Activated T-cell treated with anti-CD3 and anti-CD28 coated beads, Interleukin-2, amount 50 U/mL, for 72 hours (primary cell): ENCODE measurements at regions not wholly inside any gene's neighbourhood (a gene's known extent, or its start where the extent isn't known, plus 50 kb on each side); places are given as distances from the start of the nearest gene placed in this dataset.
"Not testable (repeated sequence)": the region's sequence is repeated elsewhere in the genome, so short reads cannot be mapped to it uniquely, and the experiment has no call there.

Experiments
- ATAC-seq, 2 donors: fragments of 150-1000 bp; cut with Tn5 transposase; replicated peaks in 1 of 2; 2 replicates each; pipeline ENCODE4 v1.10.0; 2021; ENCODE audit warnings: moderate library complexity in 2 of 2, mild to moderate bottlenecking in 1 of 2
- DNase-seq, 2 donors: peaks; one replicate each; pipeline ENCODE4 v3.0.0; 2021 to 2022; ENCODE audit warnings: mixed read lengths in 1 of 2
- H3K27ac Mint-ChIP-seq: one replicate; pipeline ENCODE4 v1.8.0; 2022; ENCODE audit warnings: mild to moderate bottlenecking, moderate library complexity, mixed read lengths
- H3K27me3 Mint-ChIP-seq: one replicate; pipeline ENCODE4 v1.8.0; 2022; ENCODE audit warnings: low read depth, mixed read lengths
- H3K36me3 Mint-ChIP-seq, 2 donors: one replicate each; pipeline ENCODE4 v1.8.0; 2022; ENCODE audit warnings: mixed read lengths in 2 of 2, mild to moderate bottlenecking in 1 of 2; ENCODE audit not compliant: insufficient read depth in 2 of 2
- H3K4me1 Mint-ChIP-seq: one replicate; pipeline ENCODE4 v1.8.0; 2022; ENCODE audit warnings: low read depth, mixed read lengths
- H3K4me3 Mint-ChIP-seq, 2 donors: one replicate each; pipeline ENCODE4 v1.8.0; 2022; ENCODE audit warnings: mild to moderate bottlenecking in 2 of 2, mixed read lengths in 2 of 2, moderate library complexity in 2 of 2
- H3K9me3 Mint-ChIP-seq, 2 donors: one replicate each; pipeline ENCODE4 v1.8.0; 2022; ENCODE audit warnings: mixed read lengths in 2 of 2

- H3K27me3 Mint-ChIP-seq, H3K36me3 Mint-ChIP-seq, H3K9me3 Mint-ChIP-seq, DNase-seq, H3K4me3 Mint-ChIP-seq, H3K27ac Mint-ChIP-seq: not testable (repeated sequence)
- peak; percentile 42 to 45 for ATAC-seq
- peaks cover 19% of the 10 kb centered on the region for H3K4me1 Mint-ChIP-seq
These were observed 212.3 kb upstream of the LRRC61 start for GRCh38 chr7:150110882-150111281.

- H3K36me3 Mint-ChIP-seq, ATAC-seq, DNase-seq, H3K9me3 Mint-ChIP-seq, H3K27ac Mint-ChIP-seq, H3K4me3 Mint-ChIP-seq, H3K27me3 Mint-ChIP-seq: not testable (repeated sequence)
- H3K4me1 Mint-ChIP-seq = peaks cover 19% of the 10 kb centered on the region
These were observed 211.6 kb upstream of the LRRC61 start for GRCh38 chr7:150111373-150112139.

DNA sequence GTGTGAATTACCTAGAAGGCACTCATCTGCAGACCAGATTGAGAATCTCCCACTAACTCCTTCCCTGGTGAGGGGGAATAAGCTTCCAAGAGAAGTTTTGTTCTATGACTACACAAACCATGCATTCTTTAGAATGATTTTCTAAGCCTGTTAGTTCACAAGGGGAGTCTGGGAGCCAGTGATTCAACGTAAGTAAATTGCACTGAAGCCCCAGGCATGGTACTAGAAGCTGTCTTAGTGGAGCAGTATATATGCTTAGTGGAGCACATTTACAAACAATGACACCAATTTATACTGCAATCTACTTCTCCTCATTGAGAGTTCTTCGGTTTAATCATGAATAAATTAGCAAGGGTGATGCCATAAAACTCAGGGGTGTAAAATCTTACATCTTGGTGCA, 209.9 kb upstream of the LRRC61 start:
- H3K9me3 Mint-ChIP-seq = not testable (repeated sequence)
- H3K4me1 Mint-ChIP-seq = peaks cover 19% of the 10 kb centered on the region

GRCh38 chr7:150114591-150114990, 208.6 kb upstream of the LRRC61 start:
- H3K36me3 Mint-ChIP-seq, H3K9me3 Mint-ChIP-seq, DNase-seq: not testable (repeated sequence)
- H3K4me1 Mint-ChIP-seq = peaks cover 19% of the 10 kb centered on the region
- H3K27ac Mint-ChIP-seq = peak overlapping the region; percentile 44
- H3K27me3 Mint-ChIP-seq = peaks cover 16% of the 10 kb centered on the region
- peak; percentile 64 to 66 for ATAC-seq
- peak overlapping the region in 1 of 2 donors; percentile 29 for H3K4me3 Mint-ChIP-seq

More for the DNA sequence above, 209.9 kb upstream of the LRRC61 start:
- not testable (repeated sequence) for H3K4me3 Mint-ChIP-seq, H3K36me3 Mint-ChIP-seq, H3K27ac Mint-ChIP-seq, ATAC-seq, DNase-seq, H3K27me3 Mint-ChIP-seq

DNA sequence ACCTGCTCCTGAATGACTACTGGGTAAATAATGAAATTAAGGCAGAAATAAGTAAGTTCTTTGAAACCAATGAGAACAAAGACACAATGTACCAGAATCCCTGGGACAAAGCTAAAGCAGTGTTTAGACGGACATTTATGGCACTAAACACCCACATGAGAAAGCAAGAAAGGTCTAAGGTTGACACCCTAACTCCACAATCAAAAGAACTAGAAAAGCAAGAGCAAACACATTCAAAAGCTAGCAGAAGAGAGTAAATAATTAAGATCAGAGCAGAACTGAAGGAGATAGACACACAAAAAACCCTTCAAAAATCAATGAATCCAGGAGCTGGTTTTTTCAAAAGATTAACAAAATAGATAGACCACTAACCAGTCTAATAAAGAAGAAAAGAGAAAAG, 203.2 kb upstream of the LRRC61 start:
- H3K27me3 Mint-ChIP-seq = peaks cover 13% of the 10 kb centered on the region
- DNase-seq, H3K4me3 Mint-ChIP-seq: not testable (repeated sequence)

DNA sequence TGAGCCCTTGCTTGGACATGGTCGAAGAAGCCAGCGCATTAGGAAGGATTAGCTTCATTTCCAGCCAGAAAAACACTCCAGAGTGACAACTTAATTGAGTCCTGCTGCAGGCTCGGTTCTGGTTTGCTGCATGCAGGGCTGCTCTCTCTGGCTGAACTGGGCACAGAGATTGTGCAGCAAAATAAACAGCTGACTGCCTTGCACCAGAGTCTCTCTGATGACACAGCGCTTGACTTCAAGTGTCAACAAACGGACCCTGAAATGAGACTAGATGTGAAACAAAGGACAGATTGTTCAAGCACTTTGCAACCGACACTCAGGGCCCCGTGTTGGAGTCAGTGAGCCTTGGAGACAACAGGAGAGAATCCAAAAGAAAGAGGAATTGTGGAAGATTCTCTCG, 197.3 kb upstream of the LRRC61 start:
- H3K9me3 Mint-ChIP-seq, ATAC-seq, H3K27ac Mint-ChIP-seq, H3K36me3 Mint-ChIP-seq, H3K4me1 Mint-ChIP-seq, H3K4me3 Mint-ChIP-seq, DNase-seq, H3K27me3 Mint-ChIP-seq: not testable (repeated sequence)

More for the DNA sequence above, 203.2 kb upstream of the LRRC61 start:
- H3K36me3 Mint-ChIP-seq, H3K9me3 Mint-ChIP-seq, H3K27ac Mint-ChIP-seq, ATAC-seq, H3K4me1 Mint-ChIP-seq: not testable (repeated sequence)

DNA sequence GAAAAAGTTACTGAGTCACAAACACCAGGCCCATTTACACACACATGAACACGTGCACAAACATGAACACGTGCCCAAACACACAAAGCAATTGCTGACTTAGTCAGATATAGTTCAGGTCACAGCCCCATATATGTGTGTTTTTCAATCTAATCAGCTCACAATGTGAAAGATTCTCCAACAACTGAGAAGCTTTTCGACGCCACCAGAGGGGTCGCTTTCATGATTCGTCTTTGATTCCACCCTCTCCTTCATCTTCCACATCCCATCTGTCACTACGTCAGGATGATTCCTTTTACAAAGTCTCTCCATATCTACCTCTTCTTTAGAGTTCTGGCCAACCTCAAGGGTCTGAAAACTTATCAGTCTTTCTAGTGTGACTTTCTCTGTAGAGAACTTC, 188.7 kb upstream of the LRRC61 start:
- not testable (repeated sequence) for H3K4me3 Mint-ChIP-seq, ATAC-seq, H3K27ac Mint-ChIP-seq, DNase-seq, H3K4me1 Mint-ChIP-seq, H3K9me3 Mint-ChIP-seq, H3K27me3 Mint-ChIP-seq, H3K36me3 Mint-ChIP-seq

- not testable (repeated sequence) for ATAC-seq, H3K9me3 Mint-ChIP-seq, H3K4me3 Mint-ChIP-seq, DNase-seq, H3K4me1 Mint-ChIP-seq, H3K27ac Mint-ChIP-seq, H3K27me3 Mint-ChIP-seq, H3K36me3 Mint-ChIP-seq
These were observed 187.4 kb upstream of the LRRC61 start for GRCh38 chr7:150135620-150136190.

DNA sequence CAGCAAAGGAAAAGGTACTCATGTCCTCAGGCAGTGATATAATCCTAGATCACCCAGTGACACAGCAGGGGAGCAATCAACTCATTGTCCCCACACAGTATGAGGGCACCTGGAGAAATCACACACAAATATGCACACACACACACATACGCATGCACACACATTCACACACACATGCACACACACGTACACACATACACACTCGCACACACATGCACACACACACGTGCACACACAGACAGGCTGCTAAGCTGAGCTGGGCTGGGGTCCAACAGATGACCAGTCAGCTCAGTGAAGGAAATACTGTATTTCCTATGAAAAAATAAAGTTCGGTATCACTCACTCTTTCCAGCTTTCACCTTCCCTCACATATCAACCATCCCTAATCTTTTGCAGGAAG, 183.3 kb upstream of the LRRC61 start:
- H3K36me3 Mint-ChIP-seq, H3K4me3 Mint-ChIP-seq, H3K27me3 Mint-ChIP-seq, DNase-seq, H3K27ac Mint-ChIP-seq, H3K9me3 Mint-ChIP-seq, ATAC-seq, H3K4me1 Mint-ChIP-seq: not testable (repeated sequence)

DNA sequence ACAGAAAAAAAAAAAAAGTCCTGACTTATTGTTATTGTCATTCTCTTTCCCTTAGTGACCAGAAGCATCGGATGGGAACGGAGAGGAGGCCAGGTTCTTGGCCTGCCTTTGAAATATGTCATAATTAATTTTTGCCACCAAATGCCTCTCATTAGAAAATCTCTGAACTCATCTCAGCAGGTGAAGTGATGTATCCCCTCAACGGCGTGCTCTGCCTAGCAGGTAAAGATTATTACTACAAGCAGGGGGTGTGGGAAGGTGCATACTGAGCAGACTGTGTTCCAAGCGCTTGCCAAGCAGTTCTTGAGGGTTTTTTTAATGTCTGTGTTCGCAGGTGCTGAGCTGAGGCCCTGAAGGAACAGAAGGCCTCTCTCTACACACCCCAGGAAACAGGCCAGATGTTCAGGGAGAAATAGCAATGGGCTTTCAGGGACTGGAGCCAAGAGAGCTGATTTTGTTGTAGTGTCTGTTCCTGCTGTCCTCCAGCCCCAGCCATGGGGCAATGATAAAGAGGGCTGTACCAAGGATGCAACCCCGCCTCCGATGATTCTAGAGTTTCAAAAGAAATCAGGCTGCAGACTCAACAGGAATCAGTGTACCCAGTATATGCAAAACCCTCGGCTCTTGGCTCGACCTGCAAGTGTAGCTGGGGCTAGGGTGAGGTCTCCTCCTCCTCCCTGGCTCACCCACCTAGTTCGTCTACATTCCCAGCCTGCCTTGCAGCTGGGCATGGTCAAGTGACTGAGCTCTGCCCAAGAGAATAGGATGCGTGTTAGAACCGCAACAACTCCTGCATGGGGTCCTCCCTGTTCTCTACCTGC, 181.4 kb upstream of the LRRC61 start:
- not testable (repeated sequence) for DNase-seq, H3K27me3 Mint-ChIP-seq, H3K4me1 Mint-ChIP-seq, H3K36me3 Mint-ChIP-seq, H3K27ac Mint-ChIP-seq, ATAC-seq, H3K4me3 Mint-ChIP-seq, H3K9me3 Mint-ChIP-seq

DNA sequence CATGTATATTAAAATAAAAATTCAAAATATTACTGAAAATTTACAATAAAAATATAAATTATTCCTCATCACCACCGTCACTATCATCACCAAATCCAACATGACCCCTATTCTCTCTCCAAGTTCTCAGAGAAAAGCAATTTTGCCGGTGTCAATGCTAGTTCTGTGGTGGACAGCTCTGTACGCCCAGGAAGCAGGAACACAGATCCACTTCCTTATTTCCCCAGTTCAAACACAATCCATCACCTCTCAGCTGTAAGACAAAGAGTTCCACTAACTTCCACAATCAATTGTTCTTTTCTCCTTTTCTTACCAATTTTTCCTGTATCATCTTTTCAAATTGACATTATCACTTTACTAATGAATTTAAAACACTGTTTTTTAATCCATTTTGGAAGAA, 177.0 kb upstream of the LRRC61 start:
- H3K27me3 Mint-ChIP-seq, H3K9me3 Mint-ChIP-seq, ATAC-seq, H3K36me3 Mint-ChIP-seq, H3K4me3 Mint-ChIP-seq, H3K4me1 Mint-ChIP-seq, H3K27ac Mint-ChIP-seq, DNase-seq: not testable (repeated sequence)

- not testable (repeated sequence) for DNase-seq, H3K27me3 Mint-ChIP-seq, ATAC-seq, H3K9me3 Mint-ChIP-seq, H3K4me1 Mint-ChIP-seq, H3K27ac Mint-ChIP-seq, H3K36me3 Mint-ChIP-seq, H3K4me3 Mint-ChIP-seq
These were observed 175.6 kb upstream of the LRRC61 start for GRCh38 chr7:150147524-150147923.

DNA sequence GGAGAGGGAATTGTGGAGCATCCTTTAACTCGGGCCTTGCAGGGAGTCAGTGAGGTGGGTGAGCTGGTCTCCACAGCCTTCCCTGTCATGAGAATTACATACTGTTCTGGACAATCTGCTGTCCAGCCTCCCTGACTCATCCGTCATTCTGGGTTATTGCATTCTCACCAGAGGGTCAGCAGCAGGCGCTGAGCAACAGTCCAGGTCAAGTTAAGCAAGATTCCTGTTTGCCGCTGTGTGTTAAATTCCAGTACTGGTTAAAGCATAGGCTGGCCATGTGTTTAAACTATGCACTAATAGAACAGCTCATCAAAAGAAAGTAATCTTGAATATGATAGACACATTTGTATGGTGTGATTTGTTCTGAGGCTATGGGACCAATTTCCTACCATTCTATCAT, 167.1 kb upstream of the LRRC61 start:
- not testable (repeated sequence) for H3K4me3 Mint-ChIP-seq, ATAC-seq, DNase-seq, H3K4me1 Mint-ChIP-seq, H3K27ac Mint-ChIP-seq, H3K27me3 Mint-ChIP-seq, H3K9me3 Mint-ChIP-seq, H3K36me3 Mint-ChIP-seq
